ENCODE measurements at regions not wholly inside any gene's neighbourhood (a gene's known extent, or its start where the extent isn't known, plus 50 kb on each side); places are given as distances from the start of the nearest gene placed in this dataset.

- ATAC-seq (no peak), DNase-seq (ENCODE audit: low spot score in 2 of 2) (no peak)
- H3K27ac Mint-ChIP-seq: no peak overlapping the region
- H3K36me3 Mint-ChIP-seq: peaks cover 0 to 13% of the 10 kb centered on the region in 2 donors
- H3K9me3 Mint-ChIP-seq: peaks cover 17% of the 10 kb centered on the region in 2 donors
These were observed 213.3 kb upstream of the THBS1 start for GRCh38 chr15:39367596-39367995.

DNA sequence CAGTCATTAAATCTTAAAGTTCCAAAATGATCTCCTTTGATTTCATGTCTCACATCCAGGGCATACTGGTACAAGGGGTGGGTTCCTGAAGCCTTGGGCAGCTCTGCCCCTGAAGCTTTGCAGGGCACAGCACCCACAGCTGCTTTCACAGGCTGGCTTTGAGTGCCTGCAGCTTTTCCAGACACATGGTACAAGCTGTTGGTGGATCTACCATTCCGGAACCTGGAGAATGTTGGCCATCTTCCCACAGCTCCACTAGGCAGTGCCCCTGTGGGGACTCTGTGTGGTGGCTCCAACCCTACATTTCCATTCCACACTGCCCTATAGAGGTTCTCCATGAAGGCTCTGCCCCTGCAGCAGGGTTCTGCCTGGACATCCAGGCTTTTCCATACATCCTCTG is 211.1 kb upstream of the THBS1 start:
- no peak overlapping the region for H3K27ac Mint-ChIP-seq
- no peak for DNase-seq (ENCODE audit: low spot score in 2 of 2)
- no peak for ATAC-seq
- H3K36me3 Mint-ChIP-seq: peaks cover 0 to 13% of the 10 kb centered on the region in 2 donors
- peaks cover 17 to 22% of the 10 kb centered on the region in 2 donors for H3K9me3 Mint-ChIP-seq

GRCh38 chr15:39376371-39376909 is 204.4 kb upstream of the THBS1 start:
- no peak for ATAC-seq
- Mint-ChIP-seq H3K27ac (no peak overlapping the region), H3K9me3 (peaks cover 8 to 12% of the 10 kb centered on the region in 2 donors), H3K36me3 (peaks cover 0 to 8% of the 10 kb centered on the region in 2 donors)
- DNase-seq (ENCODE audit: low spot score in 2 of 2): no peak

- H3K9me3 Mint-ChIP-seq: no peaks in the 10 kb centered on the region
- H3K36me3 Mint-ChIP-seq: no peaks in the 10 kb centered on the region
- H3K27ac Mint-ChIP-seq: no peak overlapping the region
- no peak for DNase-seq (ENCODE audit: low spot score in 2 of 2)
- no peak for ATAC-seq
These were observed 199.4 kb upstream of the THBS1 start for GRCh38 chr15:39381517-39381916.

DNA sequence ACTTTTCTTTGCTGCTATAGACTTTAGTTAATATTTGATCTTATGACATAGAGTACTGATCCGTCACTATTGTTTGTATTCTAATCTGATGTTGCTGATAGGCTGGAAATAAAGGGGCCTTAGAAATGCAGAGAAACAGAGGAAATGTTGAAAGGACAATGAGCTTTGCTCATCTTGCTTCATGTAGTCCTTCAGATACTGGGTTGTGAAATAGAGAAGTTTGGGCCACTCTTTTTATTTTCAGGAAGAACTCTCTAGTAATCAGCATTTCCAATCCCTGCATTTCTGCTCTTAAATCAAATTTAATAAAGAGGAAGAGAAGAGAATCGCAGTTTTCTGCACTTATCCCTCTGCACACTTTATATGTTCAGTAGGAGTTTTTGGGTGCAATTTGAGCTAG is 192.8 kb upstream of the THBS1 start:
- H3K27ac Mint-ChIP-seq: no peak overlapping the region
- no peak for DNase-seq (ENCODE audit: low spot score in 2 of 2)
- no peaks in the 10 kb centered on the region for H3K9me3 Mint-ChIP-seq
- no peak for ATAC-seq
- H3K36me3 Mint-ChIP-seq: no peaks in the 10 kb centered on the region

DNA sequence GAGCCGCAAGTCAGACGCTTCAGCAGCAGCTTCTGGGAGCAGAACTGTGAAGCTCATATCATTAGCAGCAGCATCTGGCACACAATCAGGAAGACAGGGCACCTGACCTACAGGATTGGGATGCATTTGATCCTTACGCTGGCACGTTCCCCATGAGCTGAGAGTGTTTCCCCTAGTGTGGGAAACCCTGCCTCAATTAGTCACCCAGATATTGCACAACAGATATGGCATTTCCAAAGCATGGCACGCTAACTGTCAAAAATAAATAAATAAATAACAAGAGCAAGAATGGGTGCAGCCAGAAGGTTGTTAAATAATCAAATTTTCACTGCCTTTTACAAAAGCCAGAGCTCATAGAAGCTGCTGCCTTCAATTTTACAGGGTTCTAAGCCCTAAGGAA is 189.6 kb upstream of the THBS1 start:
- DNase-seq (ENCODE audit: low spot score in 2 of 2): no peak
- no peaks in the 10 kb centered on the region for H3K9me3 Mint-ChIP-seq

GRCh38 chr15:39392469-39393047 is 188.3 kb upstream of the THBS1 start:
- Mint-ChIP-seq H3K27ac (no peak overlapping the region), H3K36me3 (no peaks in the 10 kb centered on the region), H3K9me3 (no peaks in the 10 kb centered on the region)
- DNase-seq (ENCODE audit: low spot score in 2 of 2) (no peak), ATAC-seq (no peak)

More for the DNA sequence above, 189.6 kb upstream of the THBS1 start:
- ATAC-seq: no peak
- no peaks in the 10 kb centered on the region for H3K36me3 Mint-ChIP-seq
- no peak overlapping the region for H3K27ac Mint-ChIP-seq

DNA sequence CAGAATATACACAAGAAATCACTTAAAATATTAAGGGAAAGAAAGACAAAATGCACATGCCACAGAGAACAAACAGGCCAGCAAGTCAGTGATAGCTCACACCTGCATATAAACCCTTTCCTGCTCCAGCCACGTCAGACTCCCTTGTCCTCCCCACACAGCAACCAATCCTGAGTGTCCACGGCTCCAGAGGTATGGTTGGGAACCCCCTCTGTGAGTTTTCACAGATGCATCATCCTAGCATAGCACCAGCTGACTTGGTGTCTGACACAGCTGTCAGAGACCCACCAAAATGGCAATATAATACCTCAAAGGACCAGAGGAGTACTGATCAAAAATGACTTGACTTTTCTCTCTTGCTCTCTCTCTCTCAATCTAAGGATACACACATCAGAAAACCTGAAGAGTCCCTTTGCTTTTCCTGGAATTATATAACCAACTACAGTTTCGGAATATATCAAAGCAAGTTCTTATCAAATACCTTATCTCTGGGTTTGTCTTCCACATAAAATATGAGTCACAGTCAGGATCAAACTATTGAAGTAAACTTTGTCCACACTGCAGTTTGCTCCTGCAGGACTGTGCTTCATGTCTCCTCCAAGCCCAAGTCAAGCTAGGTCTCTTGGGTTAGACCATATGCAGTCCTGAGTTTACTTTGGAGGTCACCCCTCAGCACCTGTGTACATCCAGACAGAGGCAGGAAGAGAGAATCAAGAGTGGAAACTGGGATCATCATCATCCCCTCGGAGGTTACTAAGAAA is 187.1 kb upstream of the THBS1 start:
- DNase-seq (ENCODE audit: low spot score in 2 of 2): no peak
- ATAC-seq: no peak
- Mint-ChIP-seq H3K9me3 (no peaks in the 10 kb centered on the region), H3K36me3 (no peaks in the 10 kb centered on the region), H3K27ac (no peak overlapping the region)

DNA sequence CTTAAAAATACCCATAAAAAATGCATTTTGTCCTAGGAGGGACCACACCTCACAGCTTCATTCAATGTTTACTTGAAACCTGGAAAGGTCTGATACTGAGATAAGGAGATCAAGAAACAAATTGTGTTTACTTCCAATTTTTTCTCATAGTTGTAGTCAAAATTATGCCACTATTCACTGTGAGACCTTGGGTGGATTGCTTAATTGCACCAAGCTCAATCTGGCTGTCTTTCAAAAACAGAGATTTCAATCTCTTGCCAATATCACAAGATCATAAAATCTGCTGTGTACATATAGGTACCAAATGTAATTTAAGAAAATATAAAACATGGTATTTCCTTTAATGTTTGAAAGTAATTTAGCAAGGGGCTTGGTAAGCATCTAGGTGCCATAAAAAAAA is 186.4 kb upstream of the THBS1 start:
- no peak for ATAC-seq
- DNase-seq (ENCODE audit: low spot score in 2 of 2): no peak
- Mint-ChIP-seq H3K9me3 (no peaks in the 10 kb centered on the region), H3K36me3 (no peaks in the 10 kb centered on the region), H3K27ac (no peak overlapping the region)

DNA sequence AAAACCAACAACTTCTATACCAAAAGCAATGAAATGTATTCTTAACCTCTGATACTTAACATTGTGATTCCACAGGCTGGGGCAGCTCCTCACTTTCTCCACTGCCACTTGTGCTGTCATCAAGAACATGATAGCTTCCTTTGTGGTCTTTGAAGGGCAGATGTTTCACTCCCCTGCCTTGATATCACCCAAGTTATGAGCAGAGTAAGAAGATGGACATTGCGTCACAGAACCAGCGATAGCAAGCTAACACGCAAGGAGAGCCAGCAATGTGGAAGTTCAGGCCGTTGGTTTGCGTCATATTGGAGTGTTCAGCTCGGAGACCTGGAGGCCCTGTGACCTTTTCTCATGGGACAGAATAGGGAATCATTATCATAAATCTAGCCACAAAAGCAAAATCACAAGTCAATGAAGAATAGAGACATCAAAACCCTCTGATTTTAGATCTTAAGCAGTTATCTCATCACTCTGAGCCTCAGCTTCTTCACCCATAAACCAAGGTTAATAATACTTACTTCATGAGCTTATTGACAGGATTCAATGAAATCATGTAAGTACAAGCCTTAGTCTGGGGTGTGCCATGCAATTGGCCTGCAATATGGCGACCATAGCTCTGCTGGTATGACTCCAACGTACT is 183.8 kb upstream of the THBS1 start:
- no peak for DNase-seq (ENCODE audit: low spot score in 2 of 2)
- ATAC-seq: no peak
- no peak overlapping the region for H3K27ac Mint-ChIP-seq
- no peaks in the 10 kb centered on the region for H3K9me3 Mint-ChIP-seq
- H3K36me3 Mint-ChIP-seq: no peaks in the 10 kb centered on the region

DNA sequence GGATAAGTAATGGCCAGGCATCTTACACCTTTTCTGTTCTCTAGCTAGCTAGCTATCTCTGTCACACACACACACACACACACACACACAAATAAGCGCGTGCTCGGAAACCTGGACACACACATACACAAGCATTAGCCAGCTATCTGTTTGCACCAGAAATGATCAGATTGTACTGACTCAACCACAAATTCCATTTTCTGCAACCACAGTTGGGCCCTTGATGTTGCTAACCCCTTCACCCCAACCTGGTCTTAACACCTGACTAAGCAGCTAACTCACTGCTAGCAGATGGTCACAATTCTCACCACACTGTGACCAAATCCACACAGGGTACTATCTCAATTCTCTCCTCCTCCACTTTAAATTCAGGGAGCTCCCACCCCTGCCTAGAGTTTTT is 183.0 kb upstream of the THBS1 start:
- Mint-ChIP-seq H3K36me3 (no peaks in the 10 kb centered on the region), H3K9me3 (no peaks in the 10 kb centered on the region), H3K27ac (no peak overlapping the region)
- ATAC-seq: no peak
- DNase-seq (ENCODE audit: low spot score in 2 of 2): no peak

- Mint-ChIP-seq H3K27ac (no peak overlapping the region), H3K9me3 (no peaks in the 10 kb centered on the region), H3K36me3 (no peaks in the 10 kb centered on the region)
- DNase-seq (ENCODE audit: low spot score in 2 of 2): no peak
- no peak for ATAC-seq
These were observed 181.3 kb upstream of the THBS1 start for GRCh38 chr15:39399600-39399999.

DNA sequence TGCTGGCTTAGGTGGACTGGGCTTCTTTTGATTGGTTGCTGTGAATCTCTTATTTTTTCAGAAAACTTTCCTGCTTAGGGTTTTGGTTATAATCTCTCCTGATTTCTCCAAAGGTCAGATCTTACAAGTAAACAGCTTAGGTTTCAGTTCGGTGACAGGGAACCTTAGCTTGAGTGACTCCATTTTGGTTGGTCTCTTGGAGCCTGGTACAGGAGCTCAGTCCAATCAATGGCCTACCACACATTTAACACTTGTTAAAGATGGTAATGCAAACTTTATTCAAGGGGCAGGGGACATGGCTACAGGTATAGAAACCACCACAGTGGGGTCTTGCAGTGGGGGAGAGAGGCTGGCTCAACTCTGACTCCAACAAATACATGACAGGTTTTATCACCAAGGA is 180.9 kb upstream of the THBS1 start:
- Mint-ChIP-seq H3K9me3 (no peaks in the 10 kb centered on the region), H3K36me3 (no peaks in the 10 kb centered on the region), H3K27ac (no peak overlapping the region)
- DNase-seq (ENCODE audit: low spot score in 2 of 2): no peak
- no peak for ATAC-seq

DNA sequence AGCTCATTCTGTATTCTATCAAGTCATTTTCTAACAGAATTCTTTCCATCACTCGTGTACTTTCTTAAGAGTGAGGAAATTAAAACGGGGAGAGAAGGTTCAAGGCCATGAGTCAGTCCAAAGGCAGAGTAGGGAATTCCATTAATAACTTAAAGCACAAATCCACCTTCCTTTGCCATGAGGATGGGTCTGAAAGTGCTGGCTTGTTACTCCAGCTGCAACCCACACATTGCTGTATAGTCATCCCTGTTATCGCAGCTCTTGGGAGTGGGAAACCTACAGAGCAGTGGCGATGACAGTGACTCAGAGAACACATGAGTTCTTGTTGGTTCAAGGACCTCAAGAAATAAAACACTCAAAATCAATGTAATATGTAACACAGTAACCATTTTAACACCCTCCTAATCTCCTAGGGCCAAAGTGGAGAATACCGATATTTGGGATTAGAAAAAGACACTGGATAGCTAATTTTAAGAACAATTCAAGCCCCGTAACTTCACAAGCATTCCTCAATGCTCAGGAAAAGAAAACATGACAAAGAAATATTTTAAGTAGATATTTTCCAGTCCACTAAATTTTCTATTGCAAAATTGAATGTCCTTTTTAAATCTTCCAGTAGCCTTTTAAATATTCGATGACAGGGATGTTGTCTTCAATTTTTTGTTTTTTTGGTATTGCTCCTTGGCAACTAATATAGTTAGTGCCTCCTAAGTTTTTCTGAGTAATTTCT is 179.9 kb upstream of the THBS1 start:
- H3K27ac Mint-ChIP-seq: no peak overlapping the region
- H3K36me3 Mint-ChIP-seq: no peaks in the 10 kb centered on the region
- no peaks in the 10 kb centered on the region for H3K9me3 Mint-ChIP-seq
- DNase-seq (ENCODE audit: low spot score in 2 of 2) (no peak), ATAC-seq (no peak)

- no peak for ATAC-seq
- no peak overlapping the region for H3K27ac Mint-ChIP-seq
- H3K36me3 Mint-ChIP-seq: no peaks in the 10 kb centered on the region
- no peak for DNase-seq (ENCODE audit: low spot score in 2 of 2)
- no peaks in the 10 kb centered on the region for H3K9me3 Mint-ChIP-seq
These were observed 177.2 kb upstream of the THBS1 start for GRCh38 chr15:39403640-39404117.

GRCh38 chr15:39404767-39405181 is 176.1 kb upstream of the THBS1 start:
- DNase-seq (ENCODE audit: low spot score in 2 of 2): no peak
- H3K9me3 Mint-ChIP-seq: no peaks in the 10 kb centered on the region
- no peak for ATAC-seq
- no peaks in the 10 kb centered on the region for H3K36me3 Mint-ChIP-seq
- no peak overlapping the region for H3K27ac Mint-ChIP-seq

DNA sequence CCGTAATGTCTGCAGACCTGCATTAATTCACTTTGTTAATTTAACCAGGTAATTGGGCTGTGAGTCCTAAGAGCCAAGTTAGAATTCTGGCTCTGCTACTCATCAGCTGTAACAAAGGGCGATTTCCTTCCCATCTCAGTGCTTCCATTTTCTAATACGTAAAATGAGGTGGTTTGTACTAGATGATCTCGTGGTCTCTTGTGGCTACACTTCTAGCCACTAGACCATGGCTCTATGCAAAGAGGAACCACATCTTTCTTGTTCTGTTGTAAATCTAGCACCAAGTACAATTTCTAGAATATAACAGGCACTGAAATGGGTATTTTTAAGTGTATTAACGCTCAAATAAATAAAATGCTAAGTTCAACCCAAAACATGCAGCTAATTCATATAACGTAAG is 174.4 kb upstream of the THBS1 start:
- DNase-seq (ENCODE audit: low spot score in 2 of 2): no peak
- Mint-ChIP-seq H3K27ac (no peak overlapping the region), H3K9me3 (no peaks in the 10 kb centered on the region), H3K36me3 (no peaks in the 10 kb centered on the region)
- ATAC-seq: no peak
